Fibroblast of the aortic adventitia (primary cell): ENCODE measurements at regions not wholly inside any gene's neighbourhood (a gene's known extent, or its start where the extent isn't known, plus 50 kb on each side); places are given as distances from the start of the nearest gene placed in this dataset.
A peak's percentile ranks its signal among the peaks of the same experiment; 100 is the strongest.

Experiments used
- DNase-seq: peaks from one replicate; pipeline ENCODE4 v3.0.0-alpha.2; 2010; ENCODE audit warnings: low read depth
- H3K4me3 ChIP-seq: 2 replicates; pipeline ENCODE4 v1.5.1; 2011; ENCODE audit warnings: low read depth, mild to moderate bottlenecking, control low read depth, low read length, moderate library complexity
- CTCF ChIP-seq: IDR thresholded peaks from 2 replicates; pipeline ENCODE4 v1.5.1; 2011; ENCODE audit warnings: mild to moderate bottlenecking, low read length, control low read depth, inconsistent platforms; ENCODE audit not compliant: insufficient read depth

- no peak for TF ChIP-seq CTCF
- no peak for DNase-seq
Measured at GRCh38 chr15:39399600-39399999, 181.3 kb upstream of the THBS1 start.

GRCh38 chr15:39400002-39400401 is 180.9 kb upstream of the THBS1 start:
- TF ChIP-seq CTCF, result no peak
- H3K4me3 ChIP-seq, result no peak overlapping the region
- no peak for DNase-seq

More at GRCh38 chr15:39399600-39399999, 181.3 kb upstream of the THBS1 start:
- H3K4me3 ChIP-seq, result no peak overlapping the region

- TF ChIP-seq CTCF, result no peak
- H3K4me3 ChIP-seq, result no peak overlapping the region
- peak; percentile 18 for DNase-seq
Measured at GRCh38 chr15:39400821-39401550, 179.9 kb upstream of the THBS1 start.

- H3K4me3 ChIP-seq, result no peak overlapping the region
- peak; percentile 73 for DNase-seq
- TF ChIP-seq CTCF, result no peak
Measured at GRCh38 chr15:39403640-39404117, 177.2 kb upstream of the THBS1 start.

- no peak for TF ChIP-seq CTCF
- DNase-seq, result peak; percentile 97
- H3K4me3 ChIP-seq, result no peak overlapping the region
Measured at GRCh38 chr15:39404767-39405181, 176.1 kb upstream of the THBS1 start.

GRCh38 chr15:39406485-39406884 is 174.4 kb upstream of the THBS1 start:
- H3K4me3 ChIP-seq, result no peak overlapping the region
- DNase-seq, result no peak
- no peak for TF ChIP-seq CTCF
